ENCODE measurements at regions not wholly inside any gene's neighbourhood (a gene's known extent, or its start where the extent isn't known, plus 50 kb on each side); places are given as distances from the start of the nearest gene placed in this dataset.

DNA sequence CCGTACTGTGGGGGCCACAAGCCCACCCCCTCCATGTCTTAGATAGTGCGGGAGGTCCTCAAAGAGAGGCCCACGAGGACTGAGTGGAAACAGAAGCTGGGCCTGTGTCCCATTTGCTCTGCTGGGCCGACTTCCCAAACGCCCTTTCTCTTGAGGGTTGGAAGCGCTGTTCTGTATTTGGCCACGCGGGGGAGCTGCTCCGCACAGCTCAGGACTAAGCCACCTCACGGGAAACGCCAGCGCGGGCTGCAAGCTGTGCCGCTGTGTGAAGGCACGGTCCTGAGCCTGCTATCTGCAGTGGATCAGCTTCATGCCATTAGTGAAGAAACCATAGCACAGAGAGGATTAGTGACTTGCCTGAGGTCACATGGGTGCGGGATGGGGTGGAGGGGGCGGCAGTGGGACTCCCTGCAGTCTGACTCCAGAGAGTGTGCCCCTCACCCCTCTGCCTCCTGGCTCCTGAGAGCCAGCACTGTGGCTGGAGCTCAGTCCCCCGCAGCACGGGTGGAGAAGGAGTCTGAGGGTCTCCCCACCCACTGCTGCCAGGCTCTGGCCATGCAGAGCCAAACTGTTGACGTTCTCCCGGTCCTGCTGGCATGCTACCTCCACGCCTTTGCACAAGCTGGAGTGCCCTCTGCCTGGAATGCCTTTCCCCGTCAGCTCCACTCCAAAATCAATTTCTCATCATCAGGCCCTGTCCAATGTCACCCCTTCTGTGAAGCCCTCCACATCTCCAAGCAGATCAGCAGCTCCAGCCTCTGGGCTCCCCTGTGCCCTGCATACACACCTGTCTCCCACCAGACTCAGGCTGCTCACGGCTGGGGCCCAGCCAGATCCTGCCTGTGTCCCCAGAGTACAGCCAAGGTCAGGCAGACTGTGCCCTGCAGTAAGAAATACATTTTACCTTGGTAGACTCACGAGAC lies 51.5 kb upstream of the LRRC32 start:
- DNase-seq: peak; percentile 69

DNA sequence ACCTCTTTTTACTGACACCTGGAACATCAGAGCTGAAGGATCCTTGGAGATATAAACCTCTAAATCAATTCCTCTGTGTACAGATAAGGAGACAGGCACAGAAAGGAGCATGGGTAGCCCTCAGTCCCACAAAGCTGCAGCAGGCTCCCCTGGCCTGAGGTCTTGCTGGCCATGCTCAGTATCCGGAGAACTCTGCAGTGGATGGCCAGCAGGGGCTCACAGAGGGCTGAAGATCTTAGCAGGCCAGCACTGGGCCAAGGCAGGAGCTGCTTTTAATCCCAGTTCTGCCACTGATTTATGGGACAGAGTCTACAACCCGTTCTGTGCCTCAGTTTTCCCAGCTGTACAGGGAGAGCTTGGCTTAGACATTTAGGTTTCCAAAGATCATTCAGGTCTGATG lies 52.6 kb upstream of the LRRC32 start:
- no peak for DNase-seq

DNA sequence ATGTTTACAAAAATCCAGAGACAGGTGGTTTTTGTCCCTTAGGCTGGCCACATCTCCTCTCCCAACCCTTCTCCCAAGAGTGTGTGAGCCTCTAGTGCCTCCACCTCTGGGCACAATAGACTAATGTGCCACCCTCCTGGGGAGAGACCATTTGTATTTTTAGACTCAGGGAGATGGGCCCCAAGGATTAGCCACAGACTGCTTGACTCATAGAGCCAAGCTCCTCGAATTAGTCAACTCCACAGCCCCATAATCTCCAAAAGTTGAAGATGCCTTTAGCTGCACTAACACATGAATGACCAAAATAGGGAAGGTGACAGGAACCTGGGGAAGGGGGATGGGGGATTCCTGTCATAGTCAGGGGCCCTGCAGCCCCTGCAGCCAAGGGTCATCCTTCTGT lies 53.0 kb upstream of the LRRC32 start:
- DNase-seq: no peak

DNA sequence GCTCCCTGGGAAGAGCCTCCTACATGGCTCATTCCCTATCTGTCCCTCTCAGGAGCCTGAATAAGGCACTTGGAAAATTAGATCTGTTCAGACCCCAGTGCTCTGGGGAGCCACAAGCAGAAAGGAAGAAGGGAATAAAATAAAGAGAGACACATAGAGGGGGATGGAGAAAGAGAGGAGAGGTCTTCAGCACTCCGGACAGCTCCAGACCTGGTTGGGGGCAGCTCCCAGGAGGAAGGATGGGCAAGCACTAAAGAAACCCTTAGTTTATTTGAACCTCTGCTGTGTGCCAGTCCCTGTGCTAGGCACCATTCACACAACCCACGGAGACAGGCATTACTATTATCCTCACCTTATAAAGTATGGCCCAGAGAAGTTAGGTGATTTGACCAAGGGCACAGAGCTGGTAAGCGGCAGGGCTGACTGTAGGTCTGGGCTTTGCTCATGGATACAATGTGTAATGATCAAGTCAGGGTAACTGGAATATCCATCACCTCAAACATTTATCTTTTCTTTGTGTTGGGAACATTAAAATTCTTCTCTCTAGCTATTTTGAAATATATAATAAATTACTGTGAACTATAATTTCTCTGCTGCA lies 53.7 kb upstream of the LRRC32 start:
- no peak for DNase-seq

DNA sequence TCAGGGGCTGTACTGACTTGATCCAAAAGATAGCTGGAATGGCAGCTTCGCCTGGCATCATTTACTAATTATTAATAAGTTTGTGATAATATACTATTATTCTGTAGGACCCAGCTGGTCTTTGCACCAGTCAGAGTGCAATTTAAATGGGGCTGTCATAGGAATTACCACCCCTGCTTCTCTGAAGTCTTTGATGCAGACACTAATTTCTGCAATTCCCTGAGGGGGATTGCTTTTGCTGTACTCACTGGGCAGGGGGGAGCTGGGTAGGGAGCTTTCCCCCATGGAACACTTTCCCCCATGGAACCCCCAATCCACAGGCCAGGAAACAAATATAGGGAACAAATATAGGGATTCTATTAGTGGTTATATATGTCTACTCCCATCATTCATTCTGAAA lies 54.9 kb upstream of the TSKU start:
- no peak for DNase-seq

DNA sequence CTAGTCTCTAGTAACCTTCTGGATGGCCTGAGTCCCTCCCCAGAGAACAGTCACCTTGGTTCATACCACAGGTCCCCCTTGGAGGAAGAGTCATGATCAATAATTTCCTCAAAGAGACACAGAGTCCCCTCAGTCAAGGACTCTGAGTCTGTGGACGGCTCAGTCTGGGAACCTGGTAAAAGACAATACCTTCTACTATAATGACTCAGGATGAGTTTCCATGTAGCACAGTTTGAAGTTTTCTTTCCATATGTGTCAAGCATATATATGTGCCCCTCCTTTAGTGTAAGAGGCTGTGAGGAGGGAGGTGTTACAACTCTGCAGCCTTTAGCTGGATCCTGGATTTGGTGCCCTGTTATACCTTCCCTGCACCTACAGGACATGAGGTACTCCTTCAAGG lies 54.4 kb upstream of the TSKU start:
- no peak for DNase-seq

DNA sequence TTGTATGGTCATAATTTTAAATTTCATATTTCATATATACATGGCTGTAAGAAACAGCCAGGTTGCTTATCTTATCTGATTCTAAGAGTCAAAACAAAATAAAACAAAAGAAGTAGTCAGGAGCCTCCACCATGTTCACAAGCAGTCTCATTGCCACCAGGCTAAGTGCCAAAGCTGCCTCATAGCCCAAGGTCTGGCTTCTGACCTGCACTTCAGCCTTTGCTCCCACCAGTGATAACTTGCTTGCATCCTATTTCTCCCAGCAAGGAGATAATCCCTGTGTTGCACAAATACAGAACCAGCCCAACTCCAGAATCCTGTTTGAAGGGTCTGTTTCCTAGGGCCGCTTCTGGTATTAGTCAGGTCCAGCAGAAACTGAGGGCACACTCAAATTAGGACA lies 53.9 kb upstream of the TSKU start:
- DNase-seq: no peak

DNA sequence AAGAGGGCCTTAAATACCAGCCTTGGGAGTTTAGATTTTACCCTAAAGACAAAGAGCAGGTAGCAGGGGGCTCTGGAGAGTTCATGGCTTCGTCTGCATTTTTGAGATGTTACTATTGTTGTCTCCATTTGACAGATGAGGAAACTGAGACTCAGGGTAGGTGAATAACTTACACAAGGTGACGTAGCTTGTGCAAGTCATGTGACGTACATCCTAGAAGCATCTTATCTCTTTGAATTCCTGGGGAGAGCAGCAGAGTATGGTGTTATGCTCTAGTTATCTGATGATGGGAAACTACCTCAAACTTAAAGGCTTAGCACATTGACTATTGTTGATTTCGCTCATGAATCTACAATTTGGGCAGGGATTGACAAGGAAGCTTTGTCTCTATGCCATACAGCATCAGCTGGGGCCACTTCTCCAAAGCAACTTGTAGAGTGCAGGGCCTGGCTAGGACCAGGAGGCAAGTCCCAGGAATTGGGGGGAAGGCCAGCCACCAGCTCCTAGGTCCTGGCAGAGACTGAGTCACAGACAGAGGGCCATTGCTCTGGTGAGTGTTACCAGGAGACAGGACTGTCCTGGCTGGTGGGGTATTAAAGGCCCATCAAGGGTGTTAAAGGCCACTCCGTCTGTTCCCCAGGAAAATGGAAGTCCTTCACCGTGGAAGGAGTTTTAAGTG lies 52.1 kb upstream of the TSKU start:
- DNase-seq: no peak

DNA sequence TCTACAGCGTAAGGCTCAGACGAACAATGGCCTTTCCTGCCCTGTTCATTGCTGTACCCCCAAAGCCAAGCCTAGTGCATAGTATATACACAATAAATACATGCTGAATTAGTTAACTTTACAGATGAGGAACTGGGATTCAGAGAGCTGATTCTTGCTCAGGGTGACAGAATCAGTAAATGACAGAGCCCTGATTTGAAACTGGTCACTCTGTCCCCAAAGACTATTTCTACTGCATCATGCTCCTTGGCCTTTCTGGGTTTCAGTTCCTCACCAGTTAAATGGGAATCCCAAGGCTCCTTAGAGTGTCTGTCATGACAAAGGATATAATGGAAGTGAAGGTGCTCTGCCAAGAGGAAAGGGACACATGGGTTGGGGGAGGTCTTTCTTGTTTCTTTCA lies 50.5 kb upstream of the TSKU start:
- no peak for DNase-seq
